KBM-7 (cell line): ENCODE measurements at regions not wholly inside any gene's neighbourhood (a gene's known extent, or its start where the extent isn't known, plus 50 kb on each side); places are given as distances from the start of the nearest gene placed in this dataset.
"Not testable (repeated sequence)": the region's sequence is repeated elsewhere in the genome, so short reads cannot be mapped to it uniquely, and the experiment has no call there.

ENCODE experiments used
- DNase-seq: peaks from one replicate; pipeline ENCODE4 v3.0.0-alpha.2; 2015
- in situ Hi-C: fragments of 300-500 bp; cut with MboI; formaldehyde crosslinking; loops from 2 replicates; pipeline ENCODE4 v1.14.3; 2020; ENCODE audit warnings: low sequenced_read_pairs, low pct_unique_long_range_greater_than_20kb, mixed read lengths

- DNase-seq: no peak
- in situ Hi-C loops: no loop called here
Measured at GRCh38 chr6:74480561-74480960, 725.3 kb downstream of the COL12A1 start.

- DNase-seq: no peak
- in situ Hi-C loops: no loop called here
Measured at GRCh38 chr6:74479960-74480359, 725.9 kb downstream of the COL12A1 start.

- no peak for DNase-seq
- in situ Hi-C loops: no loop called here
Measured at GRCh38 chr6:74479420-74479819, 726.4 kb downstream of the COL12A1 start.

- DNase-seq, in situ Hi-C loops: not testable (repeated sequence)
Measured at GRCh38 chr6:74474046-74474445, 731.8 kb downstream of the COL12A1 start.

- DNase-seq, in situ Hi-C loops: not testable (repeated sequence)
Measured at GRCh38 chr6:74468552-74468951, 737.3 kb downstream of the COL12A1 start.

- no peak for DNase-seq
- in situ Hi-C loops: no loop called here
Measured at GRCh38 chr6:74467533-74468215, 738.2 kb downstream of the COL12A1 start.

- in situ Hi-C loops: no loop called here
- DNase-seq: no peak
Measured at GRCh38 chr6:74466572-74466971, 739.3 kb downstream of the COL12A1 start.

- in situ Hi-C loops: no loop called here
- DNase-seq: no peak
Measured at GRCh38 chr6:74459260-74459659, 746.6 kb downstream of the COL12A1 start.

- in situ Hi-C loops: no loop called here
- DNase-seq: no peak
Measured at GRCh38 chr6:74458536-74458935, 747.3 kb downstream of the COL12A1 start.

- DNase-seq: no peak
- in situ Hi-C loops: no loop called here
Measured at GRCh38 chr6:74455786-74456185, 750.1 kb downstream of the COL12A1 start.

GRCh38 chr6:74451953-74452352, 753.9 kb downstream of the COL12A1 start:
- DNase-seq: no peak
- in situ Hi-C loops: no loop called here

GRCh38 chr6:74448850-74449249, 752.8 kb downstream of the CD109 start:
- no peak for DNase-seq
- in situ Hi-C loops: no loop called here

- no peak for DNase-seq
- in situ Hi-C loops: no loop called here
Measured at GRCh38 chr6:74447013-74447412, 751.0 kb downstream of the CD109 start.

GRCh38 chr6:74439123-74439811, 743.3 kb downstream of the CD109 start:
- in situ Hi-C loops: no loop called here
- no peak for DNase-seq

GRCh38 chr6:74438395-74438794, 742.4 kb downstream of the CD109 start:
- in situ Hi-C loops, DNase-seq: not testable (repeated sequence)

- no peak for DNase-seq
- in situ Hi-C loops: no loop called here
Measured at GRCh38 chr6:74434171-74434570, 738.2 kb downstream of the CD109 start.

GRCh38 chr6:74431873-74432580, 736.0 kb downstream of the CD109 start:
- no peak for DNase-seq
- in situ Hi-C loops: no loop called here

- DNase-seq: no peak
- in situ Hi-C loops: no loop called here
Measured at GRCh38 chr6:74420221-74420620, 724.2 kb downstream of the CD109 start.

GRCh38 chr6:74415056-74415455, 719.1 kb downstream of the CD109 start:
- no peak for DNase-seq
- in situ Hi-C loops: no loop called here

- in situ Hi-C loops: no loop called here
- no peak for DNase-seq
Measured at GRCh38 chr6:74410630-74411029, 714.6 kb downstream of the CD109 start.
